H1 (cell line): ENCODE measurements at regions not wholly inside any gene's neighbourhood (a gene's known extent, or its start where the extent isn't known, plus 50 kb on each side); places are given as distances from the start of the nearest gene placed in this dataset.

Source experiments
- CTCF ChIA-PET: fragments of 300-600 bp; sonication (Branson Sonifier 250); formaldehyde crosslinking; loops from one replicate; lab custom pipeline; 2021; ENCODE audit not compliant: partially characterized antibody; lab: Charles Lee
- POLR2A ChIA-PET: fragments of 300-600 bp; sonication (Branson Sonifier 250); formaldehyde crosslinking; loops from one replicate; lab custom pipeline; 2021; ENCODE audit warnings: inconsistent platforms; ENCODE audit not compliant: partially characterized antibody; lab: Charles Lee
- DNase-seq, 2 experiments: peaks; one replicate each; pipeline versions ENCODE4 v3.0.0 to v3.0.0-alpha.2; 2010 to 2022; ENCODE audit warnings: low spot score in 2 of 2, low read depth in 1 of 2, mixed read lengths in 1 of 2
- FAIRE-seq: peaks from 2 replicates; lab custom pipeline; 2011; peaks lifted over from hg19 to GRCh38; lab: Jason Lieb, UNC
- H2AFZ ChIP-seq: 2 replicates; pipeline ENCODE4 v1.8.1; 2012; ENCODE audit warnings: low read length, inconsistent platforms
- H2AK5ac ChIP-seq: 2 replicates; pipeline ENCODE4 v1.6.1; 2013; ENCODE audit warnings: low read depth, low read length
- H2BK120ac ChIP-seq: replicated peaks from 2 replicates; pipeline ENCODE3; 2013; ENCODE audit warnings: low read depth, low read length, inconsistent platforms
- H2BK12ac ChIP-seq: 2 replicates; pipeline ENCODE4 v1.6.1; 2013; ENCODE audit warnings: low read depth, low read length
- H2BK15ac ChIP-seq: 2 replicates; pipeline ENCODE4 v1.6.1; 2013; ENCODE audit warnings: low read length
- H2BK20ac ChIP-seq: 2 replicates; pipeline ENCODE4 v1.6.1; 2013; ENCODE audit warnings: low read length
- H2BK5ac ChIP-seq: 2 replicates; pipeline ENCODE4 v1.6.1; 2013; ENCODE audit warnings: low read depth, low read length
- H3K14ac ChIP-seq: 2 replicates; pipeline ENCODE4 v1.6.1; 2013; ENCODE audit warnings: inconsistent platforms; ENCODE audit not compliant: insufficient read length
- H3K18ac ChIP-seq: 2 replicates; pipeline ENCODE4 v1.6.1; 2013; ENCODE audit warnings: low read length; ENCODE audit errors: extremely low read depth
- H3K23ac ChIP-seq: 2 replicates; pipeline ENCODE4 v1.6.1; 2013; ENCODE audit warnings: inconsistent platforms; ENCODE audit not compliant: insufficient read length
- H3K23me2 ChIP-seq: 2 replicates; pipeline ENCODE4 v1.6.1; 2013; ENCODE audit warnings: low read depth, low read length
- H3K27ac ChIP-seq: 2 replicates; pipeline ENCODE4 v1.6.1; 2011; ENCODE audit warnings: low read depth, low read length, inconsistent platforms
- H3K27me3 ChIP-seq, 4 experiments: replicated peaks in 1 of 4; 1 replicate in 1 of 4; 2 replicates in 3 of 4; pipeline versions ENCODE4 v1.6.1 to v1.8.1; 2011 to 2013; ENCODE audit warnings: low read length in 3 of 4, mild to moderate bottlenecking in 3 of 4, inconsistent platforms in 2 of 4, mixed read lengths in 2 of 4, moderate library complexity in 1 of 4; ENCODE audit not compliant: control insufficient read depth in 3 of 4, insufficient read depth in 3 of 4; ENCODE audit errors: extremely low read depth in 1 of 4
- H3K36me3 ChIP-seq, 4 experiments: 2 replicates each; pipeline versions ENCODE4 v1.6.1 to v1.8.1; 2011 to 2013; ENCODE audit warnings: mild to moderate bottlenecking in 4 of 4, low read length in 3 of 4, moderate library complexity in 2 of 4, control low read depth in 1 of 4, inconsistent platforms in 1 of 4; ENCODE audit not compliant: insufficient read depth in 4 of 4, control insufficient read depth in 2 of 4
- H3K4ac ChIP-seq: replicated peaks from 2 replicates; pipeline ENCODE3; 2013; ENCODE audit warnings: low read length, low read depth, mixed read lengths, inconsistent platforms; ENCODE audit not compliant: insufficient read length
- H3K4me1 ChIP-seq, 4 experiments: replicated peaks in 1 of 4; 1 replicate in 1 of 4; 2 replicates in 3 of 4; pipeline versions ENCODE4 v1.6.1 to v1.8.1; 2011 to 2013; ENCODE audit warnings: low read length in 3 of 4, inconsistent platforms in 2 of 4, mixed read lengths in 1 of 4; ENCODE audit not compliant: insufficient read depth in 4 of 4, control insufficient read depth in 3 of 4
- H3K4me2 ChIP-seq, 2 experiments: 2 replicates each; pipeline versions ENCODE4 v1.6.1 to v1.8.1; 2011 to 2013; ENCODE audit warnings: low read depth in 2 of 2, low read length in 2 of 2, control low read depth in 1 of 2, inconsistent platforms in 1 of 2, mild to moderate bottlenecking in 1 of 2; ENCODE audit not compliant: insufficient read depth in 1 of 2
- H3K4me3 ChIP-seq, 4 experiments: fragments of 200-600, 300-600 bp in 1 of 4; sonication (generic), shearing (Covaris generic), sonication (Bioruptor Twin) in 1 of 4; 2 replicates each; pipeline versions ENCODE4 v1.5.1 to v1.8.1; 2011 to 2016; ENCODE audit warnings: low read length in 4 of 4, low read depth in 3 of 4, control low read depth in 2 of 4, inconsistent platforms in 2 of 4, mild to moderate bottlenecking in 2 of 4, mixed read lengths in 1 of 4, moderate library complexity in 1 of 4; ENCODE audit not compliant: insufficient read depth in 2 of 4; ENCODE audit errors: extremely low read depth in 1 of 4
- H3K56ac ChIP-seq: replicated peaks from 2 replicates; pipeline ENCODE3; 2013; ENCODE audit warnings: low read depth, mild to moderate bottlenecking, mixed read lengths, low read length, inconsistent platforms; ENCODE audit not compliant: insufficient read length
- H3K79me1 ChIP-seq: 2 replicates; pipeline ENCODE4 v1.6.1; 2013; ENCODE audit warnings: low read depth, low read length, control low read depth
- H3K79me2 ChIP-seq, 2 experiments: 2 replicates each; pipeline versions ENCODE4 v1.6.1 to v1.8.1; 2012 to 2013; ENCODE audit warnings: low read length in 2 of 2, mild to moderate bottlenecking in 2 of 2, inconsistent platforms in 1 of 2; ENCODE audit not compliant: insufficient read depth in 2 of 2, control insufficient read depth in 1 of 2
- H3K9ac ChIP-seq, 4 experiments: replicated peaks in 1 of 4; 1 replicate in 1 of 4; 2 replicates in 3 of 4; pipeline versions ENCODE4 v1.6.1 to v1.8.1; 2011 to 2013; ENCODE audit warnings: low read depth in 3 of 4, low read length in 3 of 4, control low read depth in 2 of 4, mild to moderate bottlenecking in 2 of 4, moderate library complexity in 2 of 4, inconsistent platforms in 1 of 4; ENCODE audit errors: extremely low read depth in 1 of 4
- H3K9me3 ChIP-seq, 2 experiments: 2 replicates each; pipeline versions ENCODE4 v1.6.1 to v1.8.1; 2012 to 2013; ENCODE audit warnings: mild to moderate bottlenecking in 2 of 2, moderate library complexity in 2 of 2, control low read depth in 1 of 2, inconsistent platforms in 1 of 2, low read depth in 1 of 2, low read length in 1 of 2, mixed read lengths in 1 of 2; ENCODE audit not compliant: insufficient read depth in 2 of 2
- H4K20me1 ChIP-seq, 2 experiments: replicated peaks in 1 of 2; 2 replicates each; pipeline versions ENCODE3 to v1.8.1; 2011 to 2013; ENCODE audit warnings: inconsistent platforms in 2 of 2, low read length in 2 of 2, mild to moderate bottlenecking in 1 of 2; ENCODE audit not compliant: insufficient read depth in 2 of 2, control insufficient read depth in 1 of 2
- H4K5ac ChIP-seq: 2 replicates; pipeline ENCODE4 v1.6.1; 2013; ENCODE audit warnings: low read length, low read depth, mixed read lengths, inconsistent platforms; ENCODE audit not compliant: insufficient read length
- H4K8ac ChIP-seq: 2 replicates; pipeline ENCODE4 v1.8.0; 2013; ENCODE audit warnings: mild to moderate bottlenecking, moderate library complexity, low read length, inconsistent platforms; ENCODE audit not compliant: insufficient read depth; ENCODE audit errors: extremely low read depth
- H4K91ac ChIP-seq: replicated peaks from 2 replicates; pipeline ENCODE3; 2013; ENCODE audit warnings: low read length, mixed read lengths, inconsistent platforms; ENCODE audit not compliant: insufficient read length
- CEBPB ChIP-seq: IDR thresholded peaks from 2 replicates; pipeline ENCODE4 v1.6.1; 2012; ENCODE audit warnings: low read depth, low read length
- CHD2 ChIP-seq: IDR thresholded peaks from 2 replicates; pipeline ENCODE4 v1.6.1; 2012; ENCODE audit warnings: low read length, improper control_type of control experiment
- EP300 ChIP-seq, 2 experiments: IDR thresholded peaks; 1 replicate in 1 of 2; 2 replicates in 1 of 2; pipeline ENCODE4 v1.6.1; 2011 to 2012; ENCODE audit warnings: low read depth in 2 of 2, low read length in 2 of 2, mild to moderate bottlenecking in 2 of 2, borderline replicate concordance in 1 of 2, inconsistent platforms in 1 of 2, moderate library complexity in 1 of 2
- HDAC2 ChIP-seq, 2 experiments: fragments of 300-600 bp in 1 of 2; sonication (generic) in 1 of 2; IDR thresholded peaks; 2 replicates each; pipeline ENCODE4 v1.6.1; 2011 to 2012; ENCODE audit warnings: low read depth in 2 of 2, low read length in 2 of 2, mild to moderate bottlenecking in 2 of 2, moderate library complexity in 2 of 2, borderline replicate concordance in 1 of 2, inconsistent platforms in 1 of 2
- MAFK ChIP-seq: IDR thresholded peaks from 2 replicates; pipeline ENCODE4 v1.6.1; 2012; ENCODE audit warnings: low read depth, mild to moderate bottlenecking, improper control_type of control experiment, low read length
- PHF8 ChIP-seq: fragments of 200-600 bp; sonication (generic); conservative IDR thresholded peaks from 2 replicates; pipeline ENCODE4 v1.7.1; 2012; ENCODE audit warnings: low read depth, mild to moderate bottlenecking, inconsistent platforms, low read length, moderate library complexity
- RAD21 ChIP-seq, 2 experiments: IDR thresholded peaks in 1 of 2; conservative IDR thresholded peaks in 1 of 2; 2 replicates each; pipeline ENCODE4 v1.6.1; 2011; ENCODE audit warnings: low read depth in 2 of 2, low read length in 2 of 2, improper control_type of control experiment in 1 of 2, inconsistent platforms in 1 of 2, mild to moderate bottlenecking in 1 of 2, moderate library complexity in 1 of 2
- SP2 ChIP-seq: IDR thresholded peaks from 2 replicates; pipeline ENCODE4 v1.6.1; 2012; ENCODE audit warnings: mild to moderate bottlenecking, low read length, inconsistent platforms
- TF ChIP-seq, protein P1 (sequence below): IDR thresholded peaks from 2 replicates; pipeline ENCODE4 v1.6.1; 2011; ENCODE audit warnings: low read length, improper control_type of control experiment

DNA sequence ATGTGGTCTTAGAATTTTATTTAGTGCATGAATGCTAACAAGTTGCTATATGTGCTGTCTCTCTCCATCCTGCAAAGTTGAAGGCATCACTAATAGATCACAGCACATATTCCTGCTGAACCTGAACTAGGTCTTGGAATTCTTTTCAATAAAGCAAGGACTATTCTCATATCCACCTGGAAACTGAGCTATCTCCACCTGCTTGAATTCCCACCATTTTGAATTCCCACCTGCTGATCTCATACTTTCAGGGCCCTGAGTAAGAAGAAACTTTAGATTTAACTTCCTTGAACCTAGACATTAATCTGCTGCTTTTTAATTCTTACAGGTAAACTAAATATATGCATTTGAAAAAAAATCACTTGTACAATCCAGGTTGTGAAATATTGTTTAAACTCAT lies 445.3 kb upstream of the CCL2 start:
- H2BK120ac ChIP-seq = no peak overlapping the region
- H4K5ac ChIP-seq = no peak overlapping the region
- no peak overlapping the region for H2BK12ac ChIP-seq
- no peaks in the 10 kb centered on the region for H3K79me2 ChIP-seq
- ChIA-PET POLR2A (no interaction called here), CTCF (interaction anchor here (0.6 to 1.0 kb wide), 2 partner anchors 135 to 745 kb away, joined by 3 to 5 read pairs; no protein-coding TSS in a partner anchor)
- no peak overlapping the region for H3K4me3 ChIP-seq
- no peak for TF ChIP-seq CEBPB
- no peak for TF ChIP-seq RAD21 (IDR thresholded peaks at IDR 0.05 in 1 of 2, conservative IDR thresholded peaks at IDR 0.05 in 1 of 2; ENCODE audit: low read depth in 2 of 2, low read length in 2 of 2)
- no peak for TF ChIP-seq PHF8
- no peak for TF ChIP-seq MAFK
- TF ChIP-seq, protein P1, sequence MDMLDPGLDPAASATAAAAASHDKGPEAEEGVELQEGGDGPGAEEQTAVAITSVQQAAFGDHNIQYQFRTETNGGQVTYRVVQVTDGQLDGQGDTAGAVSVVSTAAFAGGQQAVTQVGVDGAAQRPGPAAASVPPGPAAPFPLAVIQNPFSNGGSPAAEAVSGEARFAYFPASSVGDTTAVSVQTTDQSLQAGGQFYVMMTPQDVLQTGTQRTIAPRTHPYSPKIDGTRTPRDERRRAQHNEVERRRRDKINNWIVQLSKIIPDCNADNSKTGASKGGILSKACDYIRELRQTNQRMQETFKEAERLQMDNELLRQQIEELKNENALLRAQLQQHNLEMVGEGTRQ = no peak
- no peak for TF ChIP-seq CHD2
- TF ChIP-seq EP300 (IDR thresholded peaks at IDR 0.05; ENCODE audit: borderline replicate concordance in 1 of 2, low read depth in 2 of 2, low read length in 2 of 2) = no peak
- no peak for TF ChIP-seq SP2
- TF ChIP-seq HDAC2 (IDR thresholded peaks at IDR 0.05; ENCODE audit: borderline replicate concordance in 1 of 2, low read depth in 2 of 2, low read length in 2 of 2) = no peak
- no peak overlapping the region for H3K4me2 ChIP-seq
- no peaks in the 10 kb centered on the region for H3K27me3 ChIP-seq
- no peak overlapping the region for H4K8ac ChIP-seq
- DNase-seq = no peak
- no peak overlapping the region for H3K14ac ChIP-seq
- H2AFZ ChIP-seq = no peak overlapping the region
- H3K79me1 ChIP-seq = no peaks in the 10 kb centered on the region
- no peak overlapping the region for H2BK5ac ChIP-seq
- peaks cover 0 to 9% (median 3%) of the 10 kb centered on the region in 4 experiments; a peak in 4 of 7 replicates for H3K4me1 ChIP-seq
- H3K18ac ChIP-seq = no peak overlapping the region
- no peak for FAIRE-seq
- H3K23me2 ChIP-seq = no peaks in the 10 kb centered on the region; the same call in 1 of the 2 replicates
- H3K27ac ChIP-seq = no peak overlapping the region
- H4K91ac ChIP-seq = no peak overlapping the region
- H3K4ac ChIP-seq = no peak overlapping the region
- no peak overlapping the region for H3K56ac ChIP-seq
- no peaks in the 10 kb centered on the region for H3K9me3 ChIP-seq
- H3K36me3 ChIP-seq = no peaks in the 10 kb centered on the region
- no peak overlapping the region for H3K23ac ChIP-seq
- H3K9ac ChIP-seq = no peak overlapping the region
- no peak overlapping the region for H2BK15ac ChIP-seq
- no peaks in the 10 kb centered on the region for H4K20me1 ChIP-seq
- H2BK20ac ChIP-seq = no peak overlapping the region
- no peak overlapping the region for H2AK5ac ChIP-seq
